KMS-11 (cell line): ENCODE measurements at regions not wholly inside any gene's neighbourhood (a gene's known extent, or its start where the extent isn't known, plus 50 kb on each side); places are given as distances from the start of the nearest gene placed in this dataset.

ENCODE experiments used
- H2AFZ ChIP-seq: fragments of 200-600 bp; sonication (generic); 2 replicates; pipeline ENCODE4 v1.6.1; 2016; ENCODE audit warnings: antibody characterized with exemption, mixed run types, low read depth
- H3K27ac ChIP-seq: fragments of 200-600 bp; sonication (generic); 2 replicates; pipeline ENCODE4 v1.6.1; 2016; ENCODE audit warnings: mild to moderate bottlenecking, mixed run types
- H3K27me3 ChIP-seq: fragments of 200-600 bp; sonication (generic); 2 replicates; pipeline ENCODE4 v1.6.1; 2017; ENCODE audit warnings: mild to moderate bottlenecking, low read depth, mixed run types, moderate library complexity; ENCODE audit not compliant: insufficient read depth
- H3K36me3 ChIP-seq: fragments of 200-600 bp; sonication (generic); 2 replicates; pipeline ENCODE4 v1.6.1; 2017; ENCODE audit warnings: mild to moderate bottlenecking, mixed run types; ENCODE audit not compliant: insufficient read depth
- H3K4me1 ChIP-seq: fragments of 200-600 bp; sonication (generic); 2 replicates; pipeline ENCODE4 v1.6.1; 2016; ENCODE audit warnings: mild to moderate bottlenecking, low read depth, mixed run types; ENCODE audit not compliant: poor library complexity, severe bottlenecking
- H3K4me2 ChIP-seq: fragments of 200-600 bp; sonication (generic); 2 replicates; pipeline ENCODE4 v1.7.0; 2016; ENCODE audit warnings: mild to moderate bottlenecking, mixed run types
- H3K4me3 ChIP-seq: fragments of 200-600 bp; sonication (generic); IDR thresholded peaks from 2 replicates; pipeline ENCODE4 v1.6.1; 2017; ENCODE audit warnings: low read depth, low read length, mixed read lengths; ENCODE audit not compliant: insufficient read depth
- H3K79me2 ChIP-seq: fragments of 200-600 bp; sonication (generic); 2 replicates; pipeline ENCODE4 v1.6.1; 2016; ENCODE audit warnings: low read depth, mixed run types; ENCODE audit not compliant: insufficient read depth
- H3K9ac ChIP-seq: fragments of 200-600 bp; sonication (generic); 2 replicates; pipeline ENCODE4 v1.6.1; 2016; ENCODE audit warnings: mild to moderate bottlenecking, mixed run types
- H4K20me1 ChIP-seq: fragments of 200-600 bp; sonication (generic); 2 replicates; pipeline ENCODE4 v1.6.1; 2016; ENCODE audit warnings: mild to moderate bottlenecking, mixed run types; ENCODE audit not compliant: insufficient read depth
- TF ChIP-seq, protein P1 (sequence below): fragments of 200-600 bp; sonication (generic); conservative IDR thresholded peaks from 2 replicates; pipeline ENCODE4 v1.6.1; 2017; ENCODE audit warnings: low read depth, mild to moderate bottlenecking, antibody characterized with exemption, low read length, moderate library complexity, mixed read lengths

DNA sequence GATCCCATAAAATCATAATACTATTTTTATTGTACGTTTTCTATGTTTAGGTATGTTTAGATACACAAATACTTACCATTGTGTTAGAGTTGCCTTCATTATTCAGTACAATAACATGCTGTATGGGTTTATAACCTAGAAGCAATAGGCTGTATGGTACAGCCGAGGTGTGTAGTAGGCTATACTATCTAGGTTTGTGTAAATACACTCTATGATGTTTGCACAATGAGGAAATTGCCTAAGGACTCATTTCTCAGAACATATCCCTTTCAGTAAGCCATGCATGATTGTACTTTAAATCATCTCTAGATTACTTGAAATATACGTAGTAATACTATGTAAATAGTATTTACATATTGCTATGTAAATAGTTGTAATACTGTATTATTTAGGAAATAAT lies 156.7 kb downstream of the CDCA7 start:
- H3K27ac ChIP-seq = peak overlapping the region; percentile 39; the same call in 1 of the 2 replicates
- H3K4me3 ChIP-seq = no peak overlapping the region
- H3K4me1 ChIP-seq = peaks cover 29% of the 10 kb centered on the region
- H4K20me1 ChIP-seq = no peaks in the 10 kb centered on the region
- no peak overlapping the region for H3K9ac ChIP-seq
- no peaks in the 10 kb centered on the region for H3K36me3 ChIP-seq
- TF ChIP-seq, protein P1, sequence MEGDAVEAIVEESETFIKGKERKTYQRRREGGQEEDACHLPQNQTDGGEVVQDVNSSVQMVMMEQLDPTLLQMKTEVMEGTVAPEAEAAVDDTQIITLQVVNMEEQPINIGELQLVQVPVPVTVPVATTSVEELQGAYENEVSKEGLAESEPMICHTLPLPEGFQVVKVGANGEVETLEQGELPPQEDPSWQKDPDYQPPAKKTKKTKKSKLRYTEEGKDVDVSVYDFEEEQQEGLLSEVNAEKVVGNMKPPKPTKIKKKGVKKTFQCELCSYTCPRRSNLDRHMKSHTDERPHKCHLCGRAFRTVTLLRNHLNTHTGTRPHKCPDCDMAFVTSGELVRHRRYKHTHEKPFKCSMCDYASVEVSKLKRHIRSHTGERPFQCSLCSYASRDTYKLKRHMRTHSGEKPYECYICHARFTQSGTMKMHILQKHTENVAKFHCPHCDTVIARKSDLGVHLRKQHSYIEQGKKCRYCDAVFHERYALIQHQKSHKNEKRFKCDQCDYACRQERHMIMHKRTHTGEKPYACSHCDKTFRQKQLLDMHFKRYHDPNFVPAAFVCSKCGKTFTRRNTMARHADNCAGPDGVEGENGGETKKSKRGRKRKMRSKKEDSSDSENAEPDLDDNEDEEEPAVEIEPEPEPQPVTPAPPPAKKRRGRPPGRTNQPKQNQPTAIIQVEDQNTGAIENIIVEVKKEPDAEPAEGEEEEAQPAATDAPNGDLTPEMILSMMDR = no peak
- no peaks in the 10 kb centered on the region for H3K79me2 ChIP-seq
- no peak overlapping the region for H2AFZ ChIP-seq
- H3K27me3 ChIP-seq = no peaks in the 10 kb centered on the region
- peak overlapping the region; percentile 37; the same call in 1 of the 2 replicates for H3K4me2 ChIP-seq

DNA sequence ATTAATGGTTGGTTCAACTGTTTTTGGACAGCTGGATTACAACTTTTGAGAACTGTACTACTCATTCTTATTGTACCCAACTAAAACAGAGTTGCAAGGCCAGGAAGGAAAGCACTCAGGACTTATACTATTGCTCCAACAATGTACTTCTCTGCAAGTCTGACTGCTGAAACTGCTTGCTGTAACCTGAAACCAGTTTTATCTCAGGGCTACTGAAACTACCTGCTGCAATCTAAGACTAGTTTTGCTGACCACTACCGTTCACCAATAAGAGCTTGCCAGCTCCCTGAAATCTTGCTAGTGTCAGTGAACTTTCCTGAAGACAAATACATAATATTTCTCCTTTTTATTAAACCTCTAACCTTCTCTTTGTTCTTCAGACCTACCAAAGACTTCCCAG lies 157.3 kb downstream of the CDCA7 start:
- Histone ChIP-seq H3K9ac (0 out of 2 replicates have a peak overlapping the region, but pooled peaks have one; percentile 5), H4K20me1 (no peaks in the 10 kb centered on the region), H2AFZ (no peak overlapping the region; the same call in 1 of the 2 replicates), H3K4me3 (no peak overlapping the region), H3K4me2 (peak overlapping the region; percentile 37; the same call in 1 of the 2 replicates), H3K4me1 (peaks cover 29% of the 10 kb centered on the region), H3K27ac (peak overlapping the region; percentile 39), H3K79me2 (no peaks in the 10 kb centered on the region), H3K36me3 (no peaks in the 10 kb centered on the region), H3K27me3 (no peaks in the 10 kb centered on the region)
- TF ChIP-seq, protein P1 = no peak

- Histone ChIP-seq H3K27ac (no peak overlapping the region), H3K4me1 (peaks cover 29% of the 10 kb centered on the region), H3K4me3 (no peak overlapping the region), H3K9ac (no peak overlapping the region), H3K36me3 (no peaks in the 10 kb centered on the region), H4K20me1 (no peaks in the 10 kb centered on the region), H3K27me3 (no peaks in the 10 kb centered on the region), H3K79me2 (no peaks in the 10 kb centered on the region), H3K4me2 (peak overlapping the region; percentile 37; the same call in 1 of the 2 replicates), H2AFZ (no peak overlapping the region)
- TF ChIP-seq, protein P1 = no peak
These were observed 158.5 kb downstream of the CDCA7 start for GRCh38 chr2:173513107-173513727.

DNA sequence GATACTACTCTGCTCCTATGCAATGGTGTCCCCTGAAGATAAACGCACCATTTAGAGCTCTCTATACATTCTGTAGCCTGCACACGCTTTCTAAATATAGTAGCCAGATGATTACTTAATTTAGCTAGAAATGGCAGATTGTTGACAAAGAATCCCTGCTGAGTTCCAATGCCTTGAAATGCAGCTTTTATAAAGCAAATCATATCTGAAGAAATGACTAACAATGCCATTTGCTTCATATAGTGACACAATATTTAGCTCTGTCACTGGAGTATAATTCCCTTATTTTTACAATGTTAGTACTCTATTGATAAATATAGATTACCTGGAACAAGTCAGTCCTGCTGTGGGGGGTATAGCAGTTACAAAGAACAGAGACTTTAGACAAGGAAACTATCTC lies 166.2 kb downstream of the CDCA7 start:
- H3K9ac ChIP-seq = no peak overlapping the region
- no peak overlapping the region for H3K4me2 ChIP-seq
- no peak overlapping the region for H3K27ac ChIP-seq
- no peak overlapping the region for H3K4me3 ChIP-seq
- no peaks in the 10 kb centered on the region for H4K20me1 ChIP-seq
- no peaks in the 10 kb centered on the region for H3K36me3 ChIP-seq
- no peaks in the 10 kb centered on the region for H3K4me1 ChIP-seq
- H3K79me2 ChIP-seq = no peaks in the 10 kb centered on the region
- H3K27me3 ChIP-seq = no peaks in the 10 kb centered on the region
- H2AFZ ChIP-seq = no peak overlapping the region
- TF ChIP-seq, protein P1 = no peak
